WERI-Rb-1 (cell line): ENCODE measurements at regions not wholly inside any gene's neighbourhood (a gene's known extent, or its start where the extent isn't known, plus 50 kb on each side); places are given as distances from the start of the nearest gene placed in this dataset.

Experiments used
- DNase-seq: peaks from one replicate; pipeline ENCODE4 v3.0.0-alpha.2; 2020
- H3K27ac ChIP-seq: fragments of 250-450 bp; sonication (Bioruptor Pico); 2 replicates; pipeline ENCODE4 v1.5.1; 2020; ENCODE audit warnings: mild to moderate bottlenecking, moderate library complexity
- H3K27me3 ChIP-seq: fragments of 250-450 bp; sonication (Bioruptor Pico); 2 replicates; pipeline ENCODE4 v1.5.1; 2021; ENCODE audit warnings: mild to moderate bottlenecking, low read depth, moderate library complexity; ENCODE audit not compliant: insufficient read depth, severe bottlenecking
- H3K36me3 ChIP-seq: fragments of 250-450 bp; sonication (Bioruptor Pico); 2 replicates; pipeline ENCODE4 v1.5.1; 2020; ENCODE audit warnings: mild to moderate bottlenecking, moderate library complexity
- H3K4me3 ChIP-seq: 2 replicates; pipeline ENCODE4 v1.5.1; 2011; ENCODE audit warnings: low read depth, mild to moderate bottlenecking, control low read depth, low read length
- H3K9me3 ChIP-seq: fragments of 250-450 bp; sonication (Bioruptor Pico); 2 replicates; pipeline ENCODE4 v1.5.1; 2021; ENCODE audit warnings: mild to moderate bottlenecking, moderate library complexity; ENCODE audit not compliant: severe bottlenecking
- TF ChIP-seq, protein P1 (sequence below): IDR thresholded peaks from 2 replicates; pipeline ENCODE4 v1.5.1; 2011; ENCODE audit warnings: low read depth, mild to moderate bottlenecking, control low read depth, inconsistent platforms, low read length

DNA sequence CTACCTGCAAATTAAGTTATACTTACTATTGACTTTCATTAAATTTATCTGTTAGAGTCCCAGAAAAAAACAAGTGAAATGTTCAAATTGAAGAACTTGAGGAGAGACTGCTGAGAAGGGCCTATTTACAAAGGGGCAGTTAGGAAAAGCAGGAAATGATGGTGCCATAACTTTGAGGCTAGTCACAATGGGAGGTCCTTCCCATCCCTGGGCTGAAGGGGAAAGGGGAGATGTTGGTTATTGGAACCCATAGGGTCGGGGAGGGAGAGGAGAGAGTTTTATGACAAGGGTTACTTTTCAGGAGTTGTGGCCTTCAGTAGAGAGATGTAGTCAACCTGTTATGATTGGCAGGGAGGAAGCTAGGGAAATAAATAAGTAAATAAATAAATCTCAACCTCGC lies 169.1 kb downstream of the DMRT2 start:
- TF ChIP-seq, protein P1, sequence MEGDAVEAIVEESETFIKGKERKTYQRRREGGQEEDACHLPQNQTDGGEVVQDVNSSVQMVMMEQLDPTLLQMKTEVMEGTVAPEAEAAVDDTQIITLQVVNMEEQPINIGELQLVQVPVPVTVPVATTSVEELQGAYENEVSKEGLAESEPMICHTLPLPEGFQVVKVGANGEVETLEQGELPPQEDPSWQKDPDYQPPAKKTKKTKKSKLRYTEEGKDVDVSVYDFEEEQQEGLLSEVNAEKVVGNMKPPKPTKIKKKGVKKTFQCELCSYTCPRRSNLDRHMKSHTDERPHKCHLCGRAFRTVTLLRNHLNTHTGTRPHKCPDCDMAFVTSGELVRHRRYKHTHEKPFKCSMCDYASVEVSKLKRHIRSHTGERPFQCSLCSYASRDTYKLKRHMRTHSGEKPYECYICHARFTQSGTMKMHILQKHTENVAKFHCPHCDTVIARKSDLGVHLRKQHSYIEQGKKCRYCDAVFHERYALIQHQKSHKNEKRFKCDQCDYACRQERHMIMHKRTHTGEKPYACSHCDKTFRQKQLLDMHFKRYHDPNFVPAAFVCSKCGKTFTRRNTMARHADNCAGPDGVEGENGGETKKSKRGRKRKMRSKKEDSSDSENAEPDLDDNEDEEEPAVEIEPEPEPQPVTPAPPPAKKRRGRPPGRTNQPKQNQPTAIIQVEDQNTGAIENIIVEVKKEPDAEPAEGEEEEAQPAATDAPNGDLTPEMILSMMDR = no peak
- no peak overlapping the region for H3K4me3 ChIP-seq
- no peak overlapping the region for H3K27ac ChIP-seq
- H3K27me3 ChIP-seq = peaks cover 33% of the 10 kb centered on the region
- no peak for DNase-seq
- no peaks in the 10 kb centered on the region for H3K36me3 ChIP-seq
- H3K9me3 ChIP-seq = no peaks in the 10 kb centered on the region

DNA sequence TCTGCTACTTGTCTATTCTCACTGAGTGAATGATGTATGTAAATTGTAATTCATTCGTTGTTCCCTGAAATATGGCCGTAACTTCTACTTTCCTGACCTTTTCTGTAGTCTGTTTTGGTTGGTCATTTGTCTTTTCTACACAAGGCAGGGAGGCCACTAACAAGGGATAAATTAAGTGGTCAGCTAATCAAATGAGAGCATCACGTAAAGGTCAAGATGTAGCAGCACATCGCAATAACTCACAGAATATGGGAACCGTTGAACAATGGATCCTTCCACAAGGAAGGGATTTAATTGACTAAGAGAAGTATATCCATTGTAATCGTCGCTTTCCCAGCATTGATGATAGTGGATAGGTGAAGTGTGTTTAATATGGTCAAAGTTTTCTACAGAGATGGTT lies 171.1 kb downstream of the DMRT2 start:
- DNase-seq = no peak
- H3K27ac ChIP-seq = no peak overlapping the region
- TF ChIP-seq, protein P1 = no peak

DNA sequence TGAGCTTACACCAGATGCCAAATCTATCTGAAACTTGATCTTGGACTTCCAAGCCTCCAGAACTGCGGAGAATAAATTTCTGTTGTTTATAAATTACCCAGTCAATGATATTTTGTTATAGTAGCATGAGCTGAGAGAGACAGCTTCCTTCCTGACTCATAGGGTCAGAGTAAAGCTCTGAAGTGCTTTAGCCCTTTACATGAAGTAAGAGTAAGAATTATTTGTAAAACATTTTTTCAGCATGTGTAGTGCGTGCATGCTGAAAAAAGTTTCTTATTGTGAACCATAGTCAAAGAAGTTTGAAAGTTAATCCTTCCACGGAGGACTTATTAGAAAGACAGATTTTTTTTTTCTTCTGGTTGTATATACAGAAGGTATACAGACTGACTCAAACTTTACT lies 172.4 kb downstream of the DMRT2 start:
- Histone ChIP-seq H3K27ac (no peak overlapping the region), H3K9me3 (no peaks in the 10 kb centered on the region), H3K36me3 (no peaks in the 10 kb centered on the region), H3K4me3 (no peak overlapping the region), H3K27me3 (peaks cover 23% of the 10 kb centered on the region)
- TF ChIP-seq, protein P1 = no peak
- DNase-seq = no peak

More for the DNA sequence above, 171.1 kb downstream of the DMRT2 start:
- Histone ChIP-seq H3K4me3 (no peak overlapping the region), H3K27me3 (peaks cover 28% of the 10 kb centered on the region), H3K9me3 (no peaks in the 10 kb centered on the region), H3K36me3 (no peaks in the 10 kb centered on the region)

DNA sequence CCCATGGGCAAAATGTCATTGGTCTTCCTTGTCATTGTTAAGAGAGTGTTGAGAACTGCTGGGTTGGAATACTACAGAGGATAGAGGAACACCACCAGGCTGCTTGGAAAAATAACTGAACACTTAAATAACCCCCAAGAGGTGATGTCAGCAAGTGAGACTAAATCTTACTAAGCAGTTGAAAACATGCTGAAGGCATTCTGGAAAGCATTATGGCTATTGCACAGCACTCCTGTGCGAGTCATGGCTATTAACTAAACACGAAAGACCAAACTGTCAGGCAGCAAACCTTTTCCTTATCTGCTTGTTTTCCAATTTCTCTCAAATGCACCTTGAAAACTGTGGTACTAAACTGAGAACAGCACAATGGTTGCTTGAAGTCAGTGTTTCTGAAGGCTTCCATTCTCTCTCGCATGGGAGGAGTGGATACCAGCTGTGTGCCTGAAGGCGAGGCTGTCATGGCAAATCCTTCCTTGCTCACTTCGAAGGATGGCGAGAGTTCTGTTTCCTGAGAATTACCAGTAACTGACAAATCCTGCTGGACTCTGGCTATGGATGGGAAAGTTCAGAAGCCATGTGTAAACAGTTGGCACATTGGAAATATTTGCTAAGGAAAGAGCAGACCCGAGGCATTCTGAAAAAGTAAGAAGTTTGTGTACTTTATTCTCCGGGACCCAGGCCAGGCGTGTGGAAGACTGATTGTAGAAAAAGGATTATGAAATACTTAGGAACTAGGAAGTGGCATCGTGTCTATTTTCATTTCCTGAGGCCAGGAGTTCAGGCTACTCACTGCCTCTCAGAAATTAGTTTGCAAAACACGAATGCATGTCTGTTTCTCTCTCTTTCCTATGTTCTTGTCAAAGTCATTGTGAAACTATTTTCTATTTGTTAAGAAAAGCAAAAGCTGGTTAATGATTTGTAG lies 182.1 kb downstream of the DMRT2 start:
- Histone ChIP-seq H3K36me3 (no peaks in the 10 kb centered on the region), H3K27ac (no peak overlapping the region), H3K27me3 (peaks cover 35% of the 10 kb centered on the region), H3K9me3 (no peaks in the 10 kb centered on the region), H3K4me3 (no peak overlapping the region)
- no peak for DNase-seq
- TF ChIP-seq, protein P1 = no peak

DNA sequence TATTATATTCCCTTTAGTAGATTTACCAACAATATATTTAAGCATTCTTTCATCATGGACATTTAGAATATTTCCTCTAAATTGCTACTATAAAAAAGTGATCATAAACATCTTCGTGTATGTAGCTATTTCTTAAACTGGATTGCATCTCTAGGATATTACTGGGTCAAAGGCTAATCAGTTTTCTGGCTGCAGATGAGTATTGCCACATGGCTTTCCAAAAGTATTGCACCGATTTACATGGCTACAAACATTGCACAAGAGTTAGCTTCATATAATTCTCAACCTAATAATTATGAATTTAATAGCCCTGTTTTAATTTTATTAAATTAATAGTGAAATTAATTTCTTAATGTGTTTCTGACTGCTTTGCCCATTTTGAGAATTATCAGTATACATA lies 183.4 kb downstream of the DMRT2 start:
- no peak overlapping the region for H3K4me3 ChIP-seq
- no peak for DNase-seq
- TF ChIP-seq, protein P1 = no peak

DNA sequence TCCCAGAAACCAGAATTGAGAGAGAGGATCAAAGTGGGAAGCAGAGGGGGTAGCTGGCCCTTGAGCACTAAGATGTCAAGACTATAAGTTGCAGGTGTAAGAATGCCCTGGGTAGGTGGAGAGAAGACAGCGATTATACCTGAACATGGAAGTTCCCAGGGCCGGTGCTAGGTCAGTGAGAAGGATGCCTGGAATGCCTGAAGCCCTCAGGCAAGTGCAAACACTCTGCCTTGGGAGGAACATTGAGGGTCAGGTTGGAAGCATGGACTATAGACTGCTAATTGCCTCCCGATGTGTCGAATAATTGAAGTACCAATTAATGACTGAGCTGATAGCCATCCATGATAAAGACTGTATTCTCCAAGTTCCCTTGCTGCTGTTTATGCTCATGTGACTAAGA lies 185.5 kb downstream of the DMRT2 start:
- TF ChIP-seq, protein P1 = no peak
- no peak overlapping the region for H3K4me3 ChIP-seq

More for the DNA sequence above, 183.4 kb downstream of the DMRT2 start:
- Histone ChIP-seq H3K36me3 (no peaks in the 10 kb centered on the region), H3K27ac (no peak overlapping the region), H3K9me3 (no peaks in the 10 kb centered on the region), H3K27me3 (peaks cover 47% of the 10 kb centered on the region)

More for the DNA sequence above, 185.5 kb downstream of the DMRT2 start:
- H3K36me3 ChIP-seq = no peaks in the 10 kb centered on the region
- no peak for DNase-seq
- peaks cover 62% of the 10 kb centered on the region for H3K27me3 ChIP-seq
- no peak overlapping the region for H3K27ac ChIP-seq
- no peaks in the 10 kb centered on the region for H3K9me3 ChIP-seq
